HG03025 (cell line): ENCODE measurements at regions not wholly inside any gene's neighbourhood (a gene's known extent, or its start where the extent isn't known, plus 50 kb on each side); places are given as distances from the start of the nearest gene placed in this dataset.

ENCODE experiments used
- ATAC-seq: cut with Tn5 transposase; IDR thresholded peaks from one replicate; pipeline ENCODE4 v1.9.1; 2021; ENCODE audit warnings: mild to moderate bottlenecking, moderate library complexity; ENCODE audit not compliant: unreplicated experiment, low FRiP score

GRCh38 chr5:158309088-158309807 lies 450.3 kb upstream of the CLINT1 start:
- ATAC-seq, result no peak

GRCh38 chr5:158308429-158309025 lies 449.6 kb upstream of the CLINT1 start:
- no peak for ATAC-seq

- no peak for ATAC-seq
Measured at GRCh38 chr5:158305861-158306260, 446.9 kb upstream of the CLINT1 start.

GRCh38 chr5:158304607-158305006 lies 445.7 kb upstream of the CLINT1 start:
- no peak for ATAC-seq

GRCh38 chr5:158303883-158304282 lies 444.9 kb upstream of the CLINT1 start:
- ATAC-seq, result no peak

- ATAC-seq, result no peak
Measured at GRCh38 chr5:158303275-158303674, 444.3 kb upstream of the CLINT1 start.

GRCh38 chr5:158302029-158302428 lies 443.1 kb upstream of the CLINT1 start:
- no peak for ATAC-seq

- no peak for ATAC-seq
Measured at GRCh38 chr5:158301186-158301585, 442.2 kb upstream of the CLINT1 start.

GRCh38 chr5:158300256-158300655 lies 441.3 kb upstream of the CLINT1 start:
- ATAC-seq, result no peak

- no peak for ATAC-seq
Measured at GRCh38 chr5:158297002-158297527, 438.1 kb upstream of the CLINT1 start.

GRCh38 chr5:158294701-158295100 lies 435.8 kb upstream of the CLINT1 start:
- ATAC-seq, result no peak

- no peak for ATAC-seq
Measured at GRCh38 chr5:158292981-158293380, 434.0 kb upstream of the CLINT1 start.

GRCh38 chr5:158289967-158290366 lies 431.0 kb upstream of the CLINT1 start:
- ATAC-seq, result no peak

- no peak for ATAC-seq
Measured at GRCh38 chr5:158288272-158288657, 429.3 kb upstream of the CLINT1 start.

- ATAC-seq, result no peak
Measured at GRCh38 chr5:158287643-158288271, 428.8 kb upstream of the CLINT1 start.

GRCh38 chr5:158286827-158287226 lies 427.9 kb upstream of the CLINT1 start:
- ATAC-seq, result no peak

- no peak for ATAC-seq
Measured at GRCh38 chr5:158285698-158286097, 426.8 kb upstream of the CLINT1 start.

- no peak for ATAC-seq
Measured at GRCh38 chr5:158284242-158284641, 425.3 kb upstream of the CLINT1 start.

GRCh38 chr5:158283397-158283796 lies 424.5 kb upstream of the CLINT1 start:
- no peak for ATAC-seq

- no peak for ATAC-seq
Measured at GRCh38 chr5:158278216-158278925, 419.4 kb upstream of the CLINT1 start.

GRCh38 chr5:158277276-158277675 lies 418.3 kb upstream of the CLINT1 start:
- ATAC-seq, result no peak
